WTC11 (cell line): ENCODE measurements at regions not wholly inside any gene's neighbourhood (a gene's known extent, or its start where the extent isn't known, plus 50 kb on each side); places are given as distances from the start of the nearest gene placed in this dataset.

ENCODE experiments used
- JUN ChIP-seq: sonication (generic); formaldehyde crosslinking; IDR thresholded peaks from 2 replicates; pipeline ENCODE4 v1.8.0; 2023; ENCODE audit warnings: mild to moderate bottlenecking, missing genetic modification reagents
- PRRX2 ChIP-seq: fragments of 250-450 bp; sonication (Bioruptor Pico); IDR thresholded peaks from 2 replicates; pipeline ENCODE4 v1.8.0; 2021; ENCODE audit warnings: mild to moderate bottlenecking
- SMAD3 ChIP-seq: sonication (generic); formaldehyde crosslinking; IDR thresholded peaks from 2 replicates; pipeline ENCODE4 v1.8.0; 2022; ENCODE audit warnings: missing genetic modification reagents, mild to moderate bottlenecking, borderline replicate concordance
- SP1 ChIP-seq: sonication (generic); formaldehyde crosslinking; conservative IDR thresholded peaks from 2 replicates; pipeline ENCODE4 v1.8.1; 2022; ENCODE audit warnings: missing genetic modification reagents
- TEAD1 ChIP-seq: sonication (generic); formaldehyde crosslinking; IDR thresholded peaks from 2 replicates; pipeline ENCODE4 v1.8.0; 2022; ENCODE audit warnings: mild to moderate bottlenecking, missing genetic modification reagents
- TP53 ChIP-seq: sonication (generic); formaldehyde crosslinking; IDR thresholded peaks from 2 replicates; pipeline ENCODE4 v1.8.1; 2023; ENCODE audit warnings: mild to moderate bottlenecking, missing genetic modification reagents
- TF ChIP-seq, protein P1 (sequence below): sonication (generic); formaldehyde crosslinking; IDR thresholded peaks from 2 replicates; pipeline ENCODE4 v1.8.1; 2023; ENCODE audit warnings: mild to moderate bottlenecking, missing genetic modification reagents, moderate library complexity
- TF ChIP-seq, protein P2 (sequence below): fragments of 200-600 bp; IDR thresholded peaks from 2 replicates; pipeline ENCODE4 v1.8.0; 2022; ENCODE audit warnings: antibody characterized with exemption
- TF ChIP-seq, protein P3 (sequence below): sonication (generic); formaldehyde crosslinking; IDR thresholded peaks from 2 replicates; pipeline ENCODE4 v1.8.1; 2023; ENCODE audit warnings: mild to moderate bottlenecking, missing genetic modification reagents
- TF ChIP-seq, protein P4 (sequence below): sonication (generic); formaldehyde crosslinking; conservative IDR thresholded peaks from 2 replicates; pipeline ENCODE4 v1.8.1; 2023; ENCODE audit warnings: mild to moderate bottlenecking, low read depth, missing genetic modification reagents, moderate library complexity
- TF ChIP-seq, protein P5 (sequence below): sonication (generic); formaldehyde crosslinking; conservative IDR thresholded peaks from 2 replicates; pipeline ENCODE4 v1.8.1; 2022; ENCODE audit warnings: mild to moderate bottlenecking, missing genetic modification reagents
- TF ChIP-seq, protein P6 (sequence below): sonication (generic); formaldehyde crosslinking; IDR thresholded peaks from 2 replicates; pipeline ENCODE4 v1.8.1; 2022; ENCODE audit warnings: missing genetic modification reagents, borderline replicate concordance
- TF ChIP-seq, protein P7 (sequence below): fragments of 250-450 bp; sonication (Bioruptor Pico); IDR thresholded peaks from 2 replicates; pipeline ENCODE4 v2.1.2; 2022; ENCODE audit warnings: mild to moderate bottlenecking, moderate library complexity
- TF ChIP-seq, protein P8 (sequence below): sonication (generic); formaldehyde crosslinking; IDR thresholded peaks from 2 replicates; pipeline ENCODE4 v1.8.0; 2022; ENCODE audit warnings: mild to moderate bottlenecking, missing genetic modification reagents

DNA sequence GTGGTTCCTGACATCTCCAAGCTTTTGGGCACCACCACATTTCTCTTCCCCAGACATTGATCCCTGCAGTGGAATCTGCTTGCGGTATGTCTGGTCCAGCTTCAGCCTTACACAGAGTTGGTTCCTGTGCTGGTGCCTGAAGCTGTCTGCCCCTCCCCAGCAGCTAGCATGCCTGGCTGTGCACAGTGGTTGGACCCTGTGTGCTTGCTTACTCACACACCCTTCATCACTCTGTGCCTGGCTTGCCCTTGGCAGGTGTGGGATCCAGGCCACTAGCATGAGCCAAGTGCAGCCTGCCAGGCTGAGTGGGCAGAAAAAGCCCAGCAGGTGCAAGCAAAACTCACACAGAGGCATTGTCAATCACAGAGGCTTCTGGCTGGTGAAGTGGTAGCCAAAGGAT is 473.8 kb downstream of the ACTRT1 start:
- TF ChIP-seq TP53 (CRISPR knock-in tag) = no peak
- TF ChIP-seq, protein P1, sequence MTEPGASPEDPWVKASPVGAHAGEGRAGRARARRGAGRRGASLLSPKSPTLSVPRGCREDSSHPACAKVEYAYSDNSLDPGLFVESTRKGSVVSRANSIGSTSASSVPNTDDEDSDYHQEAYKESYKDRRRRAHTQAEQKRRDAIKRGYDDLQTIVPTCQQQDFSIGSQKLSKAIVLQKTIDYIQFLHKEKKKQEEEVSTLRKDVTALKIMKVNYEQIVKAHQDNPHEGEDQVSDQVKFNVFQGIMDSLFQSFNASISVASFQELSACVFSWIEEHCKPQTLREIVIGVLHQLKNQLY = no peak
- TF ChIP-seq, protein P2, sequence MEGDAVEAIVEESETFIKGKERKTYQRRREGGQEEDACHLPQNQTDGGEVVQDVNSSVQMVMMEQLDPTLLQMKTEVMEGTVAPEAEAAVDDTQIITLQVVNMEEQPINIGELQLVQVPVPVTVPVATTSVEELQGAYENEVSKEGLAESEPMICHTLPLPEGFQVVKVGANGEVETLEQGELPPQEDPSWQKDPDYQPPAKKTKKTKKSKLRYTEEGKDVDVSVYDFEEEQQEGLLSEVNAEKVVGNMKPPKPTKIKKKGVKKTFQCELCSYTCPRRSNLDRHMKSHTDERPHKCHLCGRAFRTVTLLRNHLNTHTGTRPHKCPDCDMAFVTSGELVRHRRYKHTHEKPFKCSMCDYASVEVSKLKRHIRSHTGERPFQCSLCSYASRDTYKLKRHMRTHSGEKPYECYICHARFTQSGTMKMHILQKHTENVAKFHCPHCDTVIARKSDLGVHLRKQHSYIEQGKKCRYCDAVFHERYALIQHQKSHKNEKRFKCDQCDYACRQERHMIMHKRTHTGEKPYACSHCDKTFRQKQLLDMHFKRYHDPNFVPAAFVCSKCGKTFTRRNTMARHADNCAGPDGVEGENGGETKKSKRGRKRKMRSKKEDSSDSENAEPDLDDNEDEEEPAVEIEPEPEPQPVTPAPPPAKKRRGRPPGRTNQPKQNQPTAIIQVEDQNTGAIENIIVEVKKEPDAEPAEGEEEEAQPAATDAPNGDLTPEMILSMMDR = no peak
- no peak for TF ChIP-seq SP1 (CRISPR knock-in tag)
- TF ChIP-seq SMAD3 (CRISPR knock-in tag) = no peak
- no peak for TF ChIP-seq JUN (CRISPR knock-in tag)
- TF ChIP-seq, protein P3, sequence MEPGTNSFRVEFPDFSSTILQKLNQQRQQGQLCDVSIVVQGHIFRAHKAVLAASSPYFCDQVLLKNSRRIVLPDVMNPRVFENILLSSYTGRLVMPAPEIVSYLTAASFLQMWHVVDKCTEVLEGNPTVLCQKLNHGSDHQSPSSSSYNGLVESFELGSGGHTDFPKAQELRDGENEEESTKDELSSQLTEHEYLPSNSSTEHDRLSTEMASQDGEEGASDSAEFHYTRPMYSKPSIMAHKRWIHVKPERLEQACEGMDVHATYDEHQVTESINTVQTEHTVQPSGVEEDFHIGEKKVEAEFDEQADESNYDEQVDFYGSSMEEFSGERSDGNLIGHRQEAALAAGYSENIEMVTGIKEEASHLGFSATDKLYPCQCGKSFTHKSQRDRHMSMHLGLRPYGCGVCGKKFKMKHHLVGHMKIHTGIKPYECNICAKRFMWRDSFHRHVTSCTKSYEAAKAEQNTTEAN = no peak
- TF ChIP-seq TEAD1 (CRISPR knock-in tag) = no peak
- TF ChIP-seq, protein P4, sequence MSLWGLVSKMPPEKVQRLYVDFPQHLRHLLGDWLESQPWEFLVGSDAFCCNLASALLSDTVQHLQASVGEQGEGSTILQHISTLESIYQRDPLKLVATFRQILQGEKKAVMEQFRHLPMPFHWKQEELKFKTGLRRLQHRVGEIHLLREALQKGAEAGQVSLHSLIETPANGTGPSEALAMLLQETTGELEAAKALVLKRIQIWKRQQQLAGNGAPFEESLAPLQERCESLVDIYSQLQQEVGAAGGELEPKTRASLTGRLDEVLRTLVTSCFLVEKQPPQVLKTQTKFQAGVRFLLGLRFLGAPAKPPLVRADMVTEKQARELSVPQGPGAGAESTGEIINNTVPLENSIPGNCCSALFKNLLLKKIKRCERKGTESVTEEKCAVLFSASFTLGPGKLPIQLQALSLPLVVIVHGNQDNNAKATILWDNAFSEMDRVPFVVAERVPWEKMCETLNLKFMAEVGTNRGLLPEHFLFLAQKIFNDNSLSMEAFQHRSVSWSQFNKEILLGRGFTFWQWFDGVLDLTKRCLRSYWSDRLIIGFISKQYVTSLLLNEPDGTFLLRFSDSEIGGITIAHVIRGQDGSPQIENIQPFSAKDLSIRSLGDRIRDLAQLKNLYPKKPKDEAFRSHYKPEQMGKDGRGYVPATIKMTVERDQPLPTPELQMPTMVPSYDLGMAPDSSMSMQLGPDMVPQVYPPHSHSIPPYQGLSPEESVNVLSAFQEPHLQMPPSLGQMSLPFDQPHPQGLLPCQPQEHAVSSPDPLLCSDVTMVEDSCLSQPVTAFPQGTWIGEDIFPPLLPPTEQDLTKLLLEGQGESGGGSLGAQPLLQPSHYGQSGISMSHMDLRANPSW (CRISPR knock-in tag) = no peak
- TF ChIP-seq, protein P5, sequence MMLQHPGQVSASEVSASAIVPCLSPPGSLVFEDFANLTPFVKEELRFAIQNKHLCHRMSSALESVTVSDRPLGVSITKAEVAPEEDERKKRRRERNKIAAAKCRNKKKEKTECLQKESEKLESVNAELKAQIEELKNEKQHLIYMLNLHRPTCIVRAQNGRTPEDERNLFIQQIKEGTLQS (CRISPR knock-in tag) = no peak
- TF ChIP-seq, protein P6, sequence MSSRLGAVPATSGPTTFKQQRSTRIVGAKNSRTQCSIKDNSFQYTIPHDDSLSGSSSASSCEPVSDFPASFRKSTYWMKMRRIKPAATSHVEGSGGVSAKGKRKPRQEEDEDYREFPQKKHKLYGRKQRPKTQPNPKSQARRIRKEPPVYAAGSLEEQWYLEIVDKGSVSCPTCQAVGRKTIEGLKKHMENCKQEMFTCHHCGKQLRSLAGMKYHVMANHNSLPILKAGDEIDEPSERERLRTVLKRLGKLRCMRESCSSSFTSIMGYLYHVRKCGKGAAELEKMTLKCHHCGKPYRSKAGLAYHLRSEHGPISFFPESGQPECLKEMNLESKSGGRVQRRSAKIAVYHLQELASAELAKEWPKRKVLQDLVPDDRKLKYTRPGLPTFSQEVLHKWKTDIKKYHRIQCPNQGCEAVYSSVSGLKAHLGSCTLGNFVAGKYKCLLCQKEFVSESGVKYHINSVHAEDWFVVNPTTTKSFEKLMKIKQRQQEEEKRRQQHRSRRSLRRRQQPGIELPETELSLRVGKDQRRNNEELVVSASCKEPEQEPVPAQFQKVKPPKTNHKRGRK = no peak
- TF ChIP-seq, protein P7, sequence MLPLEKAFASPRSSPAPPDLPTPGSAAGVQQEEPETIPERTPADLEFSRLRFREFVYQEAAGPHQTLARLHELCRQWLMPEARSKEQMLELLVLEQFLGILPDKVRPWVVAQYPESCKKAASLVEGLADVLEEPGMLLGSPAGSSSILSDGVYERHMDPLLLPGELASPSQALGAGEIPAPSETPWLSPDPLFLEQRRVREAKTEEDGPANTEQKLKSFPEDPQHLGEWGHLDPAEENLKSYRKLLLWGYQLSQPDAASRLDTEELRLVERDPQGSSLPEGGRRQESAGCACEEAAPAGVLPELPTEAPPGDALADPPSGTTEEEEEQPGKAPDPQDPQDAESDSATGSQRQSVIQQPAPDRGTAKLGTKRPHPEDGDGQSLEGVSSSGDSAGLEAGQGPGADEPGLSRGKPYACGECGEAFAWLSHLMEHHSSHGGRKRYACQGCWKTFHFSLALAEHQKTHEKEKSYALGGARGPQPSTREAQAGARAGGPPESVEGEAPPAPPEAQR (CRISPR knock-in tag) = no peak
- no peak for TF ChIP-seq PRRX2 (CRISPR knock-in tag)
- TF ChIP-seq, protein P8, sequence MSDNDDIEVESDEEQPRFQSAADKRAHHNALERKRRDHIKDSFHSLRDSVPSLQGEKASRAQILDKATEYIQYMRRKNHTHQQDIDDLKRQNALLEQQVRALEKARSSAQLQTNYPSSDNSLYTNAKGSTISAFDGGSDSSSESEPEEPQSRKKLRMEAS = no peak
